WI38 (cell line): ENCODE measurements at regions not wholly inside any gene's neighbourhood (a gene's known extent, or its start where the extent isn't known, plus 50 kb on each side); places are given as distances from the start of the nearest gene placed in this dataset.
"Not testable (repeated sequence)": the region's sequence is repeated elsewhere in the genome, so short reads cannot be mapped to it uniquely, and the experiment has no call there.

Experiments used
- H3K4me3 ChIP-seq: 2 replicates; pipeline ENCODE4 v1.5.1; 2011; ENCODE audit warnings: low read depth, mild to moderate bottlenecking, control low read depth, low read length

DNA sequence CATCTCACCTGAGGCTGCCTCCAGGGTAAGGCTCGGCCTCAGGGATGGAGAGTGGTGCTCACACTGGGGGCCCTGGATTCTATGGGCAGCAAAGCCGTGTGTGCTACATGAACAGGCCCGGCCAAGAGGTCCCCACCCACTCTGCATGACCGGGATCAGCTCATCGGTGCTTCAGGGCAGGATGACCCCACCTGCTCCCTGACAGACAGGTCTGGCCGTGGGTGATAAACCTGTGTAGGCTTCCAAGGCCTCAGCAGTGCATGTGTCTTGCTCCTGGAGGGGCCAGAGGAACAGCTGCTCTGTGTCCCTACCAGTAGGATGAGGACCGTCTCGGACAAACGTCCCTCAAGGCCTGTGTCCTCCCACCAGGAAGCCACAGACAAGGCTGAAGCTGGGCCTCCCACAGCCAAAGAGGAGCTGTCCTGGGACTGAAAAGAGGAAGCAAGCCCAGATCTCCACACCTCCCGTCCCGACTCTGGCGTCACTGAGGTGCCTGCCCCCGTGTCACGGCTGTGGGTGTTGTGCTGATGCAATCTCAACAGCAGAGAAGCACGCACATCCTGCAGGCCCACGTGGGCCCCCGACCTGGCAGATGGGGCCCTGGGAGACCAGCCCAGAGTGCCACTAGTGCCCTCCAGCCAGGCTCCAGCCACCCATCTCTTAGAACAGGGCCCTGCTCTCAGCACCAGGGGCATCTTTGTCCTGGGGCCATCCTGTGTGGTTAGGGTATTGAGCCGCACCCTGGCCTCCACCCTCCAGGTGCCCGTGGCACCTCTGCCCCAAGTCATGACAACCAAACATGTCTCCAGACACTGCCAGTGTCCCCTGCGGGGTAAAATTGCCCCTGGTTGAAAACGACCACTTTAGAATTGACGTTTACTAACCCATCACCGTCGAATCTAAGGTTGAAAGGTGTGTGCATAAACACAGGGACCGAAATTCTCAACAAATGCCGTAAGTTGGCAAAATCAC is 5455.9 kb upstream of the TPTE start:
- not testable (repeated sequence) for H3K4me3 ChIP-seq

DNA sequence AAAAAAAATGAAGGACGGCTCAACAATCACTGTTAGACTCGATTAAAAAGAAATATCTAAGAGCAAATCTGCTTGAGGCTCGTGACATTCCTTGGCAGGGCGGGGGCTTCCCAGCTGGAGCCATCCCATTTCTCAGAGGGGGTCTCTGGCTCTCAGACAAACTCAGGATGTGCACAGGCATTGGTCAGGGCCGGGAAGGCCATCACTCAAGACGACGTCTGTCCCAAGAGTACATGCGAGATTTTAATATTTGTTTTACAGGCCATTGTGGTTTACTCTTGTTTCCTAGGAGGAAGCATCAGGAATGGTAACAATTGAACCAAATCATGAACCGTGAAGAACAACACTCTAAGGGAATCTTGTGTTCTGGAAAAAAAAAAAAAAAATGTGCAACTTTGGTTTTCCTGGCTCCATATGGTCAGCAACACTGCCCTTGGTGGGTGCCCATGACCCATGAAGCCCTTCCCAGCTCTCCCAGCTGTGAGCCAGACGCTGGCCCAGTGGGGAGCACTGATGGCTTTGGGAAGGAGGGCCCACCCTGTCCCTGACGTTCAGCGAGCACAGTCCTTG is 5454.6 kb upstream of the TPTE start:
- not testable (repeated sequence) for H3K4me3 ChIP-seq

DNA sequence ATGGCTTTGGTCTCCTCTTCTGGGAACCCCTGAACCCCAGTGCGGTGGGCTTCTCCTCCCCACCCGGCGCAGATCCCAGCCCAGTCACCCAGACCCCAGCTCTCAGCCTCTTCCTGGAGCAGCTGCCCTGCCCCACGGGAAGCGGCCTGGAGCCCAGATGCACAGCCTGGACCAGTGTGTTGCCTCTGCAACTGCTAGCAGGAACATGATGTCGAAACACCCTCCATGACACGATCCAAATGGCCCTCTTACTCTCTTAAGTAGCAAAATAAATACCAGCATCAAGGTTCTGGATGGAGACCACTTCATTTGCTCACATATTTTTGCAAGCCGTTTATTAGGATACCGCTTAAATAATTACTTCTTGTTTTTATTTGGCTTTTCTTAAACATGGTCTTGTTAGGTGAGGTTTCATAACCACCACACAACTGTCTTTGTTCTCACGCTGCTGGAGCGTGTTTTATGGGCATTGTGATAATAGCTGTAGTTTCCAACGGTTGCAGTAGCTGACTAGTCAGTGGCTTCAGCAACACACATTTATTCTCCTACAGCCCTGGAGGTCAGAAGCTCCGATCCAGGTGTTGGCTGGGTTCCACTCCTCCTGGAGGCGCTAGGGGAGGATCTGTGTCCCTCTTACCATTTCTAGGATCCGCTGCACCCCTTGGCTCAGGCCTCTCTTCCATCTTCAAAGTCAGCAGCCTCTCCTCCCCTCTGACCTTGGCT is 5453.9 kb upstream of the TPTE start:
- H3K4me3 ChIP-seq: not testable (repeated sequence)

DNA sequence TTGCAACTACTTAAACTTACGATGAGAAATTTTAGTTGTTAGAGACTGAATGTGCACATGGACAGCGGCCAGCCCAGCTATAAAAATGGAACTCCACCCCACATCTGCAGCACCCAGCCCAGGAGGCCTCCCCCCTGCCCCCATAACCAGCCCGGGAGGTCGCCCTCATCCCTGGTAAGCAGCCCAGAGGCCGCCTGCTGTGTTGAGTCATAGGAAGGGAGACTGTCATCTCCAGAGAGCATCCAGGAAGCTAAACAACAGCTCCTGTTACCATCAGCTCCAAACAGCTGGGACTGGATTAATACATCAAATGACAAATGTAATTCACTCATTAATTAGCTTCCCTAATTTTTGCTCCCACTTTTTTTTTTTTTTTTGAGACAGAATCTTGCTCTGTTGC is 5452.7 kb upstream of the TPTE start:
- not testable (repeated sequence) for H3K4me3 ChIP-seq

GRCh38 chr21:5071180-5071579 is 5450.2 kb upstream of the TPTE start:
- H3K4me3 ChIP-seq: not testable (repeated sequence)

DNA sequence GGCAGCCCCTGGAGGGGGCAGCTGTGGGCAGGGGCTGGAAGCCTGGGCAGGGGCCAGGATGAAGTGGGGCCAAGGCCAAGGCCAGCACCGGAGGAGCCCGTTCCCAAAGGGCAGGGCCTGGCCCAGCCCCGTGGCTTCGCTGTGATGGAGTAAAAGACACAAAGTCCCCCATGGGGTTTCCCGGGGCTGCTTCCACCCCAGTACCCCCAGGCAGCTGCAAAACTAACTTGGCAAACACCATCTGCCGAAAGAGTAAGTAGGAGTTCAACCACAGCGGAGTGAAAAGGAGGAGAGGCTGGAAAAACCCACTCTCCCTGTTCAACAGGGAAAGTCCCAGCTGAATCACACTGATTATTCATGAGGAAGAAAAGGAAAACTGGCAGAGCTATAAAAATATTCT is 5444.5 kb upstream of the TPTE start:
- not testable (repeated sequence) for H3K4me3 ChIP-seq

DNA sequence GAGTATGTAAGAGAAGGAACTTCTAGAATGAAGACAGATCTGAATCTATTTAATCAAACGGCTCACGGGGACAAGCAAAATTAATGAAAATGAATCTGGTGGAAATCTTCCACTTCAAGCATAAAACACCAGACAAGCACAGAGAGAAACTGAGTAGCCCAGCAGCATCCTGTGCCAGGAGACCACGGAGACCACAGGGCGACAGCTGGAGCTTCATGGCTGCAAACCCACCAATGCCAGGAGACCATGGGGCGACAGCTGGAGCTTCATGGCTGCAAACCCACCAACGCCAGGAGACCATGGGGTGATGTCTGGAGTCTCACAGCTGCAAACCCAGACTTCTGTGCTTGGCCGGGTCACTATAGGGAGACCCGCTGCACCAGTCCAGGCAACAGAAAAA is 5442.0 kb upstream of the TPTE start:
- not testable (repeated sequence) for H3K4me3 ChIP-seq

GRCh38 chr21:5080015-5080414 is 5441.4 kb upstream of the TPTE start:
- H3K4me3 ChIP-seq: not testable (repeated sequence)

- not testable (repeated sequence) for H3K4me3 ChIP-seq
Observed at GRCh38 chr21:5084246-5084645, 5437.1 kb upstream of the TPTE start.

DNA sequence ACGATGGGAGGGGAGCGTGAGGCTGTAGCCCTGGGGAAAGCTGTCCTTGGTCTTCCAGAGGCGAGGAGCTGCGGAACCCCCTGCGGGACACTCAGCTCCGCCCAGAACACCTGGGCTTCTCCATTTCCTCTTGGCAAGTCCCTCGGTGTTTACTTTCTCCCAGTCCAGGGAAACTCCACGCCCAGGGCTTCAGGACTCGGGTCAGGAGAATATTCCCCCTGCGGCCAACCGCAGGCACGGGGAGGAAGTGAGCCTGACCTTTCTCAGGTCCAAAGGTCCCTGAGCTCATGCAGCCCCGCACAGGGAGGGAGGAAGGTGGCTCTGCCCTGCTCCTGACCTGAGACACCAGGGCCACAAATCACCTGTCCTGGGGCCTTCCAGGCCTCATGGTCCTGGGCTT is 5435.9 kb upstream of the TPTE start:
- not testable (repeated sequence) for H3K4me3 ChIP-seq

- H3K4me3 ChIP-seq: not testable (repeated sequence)
Observed at GRCh38 chr21:5086416-5086815, 5435.0 kb upstream of the TPTE start.

DNA sequence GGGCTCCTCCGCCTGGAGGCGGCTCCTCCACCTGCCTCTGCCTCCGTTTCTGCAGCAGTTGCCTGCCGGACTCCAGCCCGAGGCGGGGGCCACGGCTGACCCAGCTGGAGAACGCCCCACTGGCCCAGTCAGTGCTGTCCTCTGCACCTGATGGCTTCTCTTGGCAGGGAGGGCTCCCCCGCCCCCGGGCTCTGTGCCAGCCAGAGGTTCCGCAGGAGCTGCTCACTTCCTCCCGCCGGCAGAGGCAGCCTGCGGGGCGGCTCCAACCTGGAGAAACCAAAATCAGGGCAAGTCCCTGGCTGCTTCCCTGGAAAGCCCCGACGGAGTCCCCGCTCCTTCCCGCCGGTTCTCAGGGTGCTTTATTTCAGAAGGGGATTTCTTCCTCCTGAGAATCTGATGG is 5432.6 kb upstream of the TPTE start:
- H3K4me3 ChIP-seq: not testable (repeated sequence)

- H3K4me3 ChIP-seq: not testable (repeated sequence)
Observed at GRCh38 chr21:5089399-5090089, 5431.8 kb upstream of the TPTE start.

DNA sequence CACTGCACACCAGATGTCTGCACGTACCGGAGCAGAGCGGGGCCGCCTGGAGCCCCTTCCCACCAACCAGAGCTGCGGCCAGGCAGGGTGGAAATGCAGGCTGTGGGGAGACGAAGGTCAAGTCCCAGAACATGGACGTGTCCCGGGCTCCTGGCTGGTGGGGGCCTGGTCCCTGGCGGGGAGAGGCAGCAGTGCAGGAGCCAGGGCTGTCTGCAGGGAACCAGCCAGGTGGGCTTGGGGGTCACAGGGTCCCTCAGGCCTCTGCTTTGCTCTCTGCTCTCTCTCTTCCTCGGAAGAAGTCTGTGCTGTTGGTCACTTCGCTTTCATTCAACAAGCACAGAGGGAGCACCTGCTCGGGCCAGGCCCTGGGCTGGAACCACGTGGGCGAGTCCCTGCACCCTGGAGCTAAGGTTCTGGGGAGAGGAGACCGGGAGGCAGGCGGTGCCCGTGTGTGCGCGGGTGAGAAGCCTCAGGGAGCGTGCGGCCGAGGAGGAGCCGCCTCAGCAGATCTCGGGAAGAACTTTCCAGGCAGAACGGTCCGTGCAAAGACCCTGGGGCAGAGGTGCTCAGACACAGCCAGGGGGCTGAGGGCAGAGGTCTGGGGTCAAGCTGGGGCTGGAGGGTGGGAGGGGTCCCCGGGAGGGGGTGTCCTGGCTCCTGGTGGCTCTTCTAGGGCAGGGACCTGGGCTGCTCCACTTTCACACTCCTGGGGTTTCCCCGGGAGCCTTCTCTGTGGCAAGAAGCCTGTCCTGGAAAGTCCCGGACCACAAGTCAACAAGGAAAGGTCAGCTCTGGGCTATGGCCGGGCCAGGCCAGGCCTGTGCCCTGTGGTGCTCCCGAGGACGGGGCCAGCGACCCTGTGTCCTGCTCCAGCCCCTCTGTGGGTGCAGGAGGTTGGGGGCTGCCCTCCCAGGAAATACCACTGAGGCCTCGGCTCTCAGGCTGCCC is 5431.0 kb upstream of the TPTE start:
- H3K4me3 ChIP-seq: not testable (repeated sequence)

DNA sequence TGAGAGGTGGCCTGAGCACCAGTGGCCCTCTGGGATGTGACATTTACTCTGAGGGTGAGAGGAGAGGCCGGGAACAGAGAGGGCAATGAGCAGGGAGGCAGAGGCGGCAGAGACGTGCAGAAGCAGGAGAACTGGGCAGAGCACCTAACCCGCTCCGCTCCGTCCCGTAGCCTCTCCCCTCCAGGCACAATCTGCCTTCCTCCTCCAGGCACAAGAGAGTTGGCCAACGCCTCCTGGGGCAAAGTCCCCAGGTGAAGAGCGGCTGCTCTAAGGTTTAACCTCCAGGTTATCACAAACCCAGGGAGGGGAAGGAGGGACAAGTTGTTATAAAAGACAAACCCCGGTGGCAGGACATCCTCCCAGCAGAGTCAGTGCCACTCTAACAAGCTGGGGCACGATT is 5430.1 kb upstream of the TPTE start:
- H3K4me3 ChIP-seq: not testable (repeated sequence)

- H3K4me3 ChIP-seq: not testable (repeated sequence)
Observed at GRCh38 chr21:5095628-5096027, 5425.8 kb upstream of the TPTE start.

- not testable (repeated sequence) for H3K4me3 ChIP-seq
Observed at GRCh38 chr21:5098010-5098743, 5423.2 kb upstream of the TPTE start.

DNA sequence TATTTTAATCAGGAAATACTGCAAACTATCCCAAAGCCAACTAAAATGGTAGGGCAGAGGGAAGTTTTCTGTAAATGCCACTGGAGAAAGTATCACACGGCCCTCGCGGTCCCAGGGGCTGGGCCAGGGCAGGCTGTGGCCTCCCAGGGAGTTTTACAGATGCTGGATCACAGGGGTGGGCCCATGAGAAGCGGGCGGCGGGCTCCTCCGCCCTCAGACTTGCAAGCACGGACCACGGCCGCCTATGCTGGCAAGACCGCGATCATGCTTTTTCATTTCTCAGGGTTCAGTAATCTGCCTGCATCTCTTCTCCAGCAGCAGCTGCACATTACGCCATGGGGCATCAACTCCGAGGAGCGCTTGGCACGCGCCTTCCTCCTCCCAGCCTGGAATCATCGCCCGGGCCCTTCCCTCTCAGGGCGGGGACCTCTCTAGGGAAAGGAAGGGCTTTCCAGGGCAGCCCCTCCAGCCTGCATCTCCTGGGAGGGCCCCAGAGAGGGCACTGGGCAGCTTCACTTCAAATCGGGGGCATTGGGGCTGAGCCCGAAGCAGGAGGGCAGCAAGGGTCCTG is 5420.7 kb upstream of the TPTE start:
- not testable (repeated sequence) for H3K4me3 ChIP-seq

GRCh38 chr21:5101749-5102148 is 5419.6 kb upstream of the TPTE start:
- H3K4me3 ChIP-seq: not testable (repeated sequence)
